HG02763 (cell line): ENCODE measurements at regions not wholly inside any gene's neighbourhood (a gene's known extent, or its start where the extent isn't known, plus 50 kb on each side); places are given as distances from the start of the nearest gene placed in this dataset.

Experiments
- ATAC-seq: cut with Tn5 transposase; IDR thresholded peaks from one replicate; pipeline ENCODE4 v1.9.1; 2021; ENCODE audit warnings: mild to moderate bottlenecking, moderate library complexity; ENCODE audit not compliant: unreplicated experiment

DNA sequence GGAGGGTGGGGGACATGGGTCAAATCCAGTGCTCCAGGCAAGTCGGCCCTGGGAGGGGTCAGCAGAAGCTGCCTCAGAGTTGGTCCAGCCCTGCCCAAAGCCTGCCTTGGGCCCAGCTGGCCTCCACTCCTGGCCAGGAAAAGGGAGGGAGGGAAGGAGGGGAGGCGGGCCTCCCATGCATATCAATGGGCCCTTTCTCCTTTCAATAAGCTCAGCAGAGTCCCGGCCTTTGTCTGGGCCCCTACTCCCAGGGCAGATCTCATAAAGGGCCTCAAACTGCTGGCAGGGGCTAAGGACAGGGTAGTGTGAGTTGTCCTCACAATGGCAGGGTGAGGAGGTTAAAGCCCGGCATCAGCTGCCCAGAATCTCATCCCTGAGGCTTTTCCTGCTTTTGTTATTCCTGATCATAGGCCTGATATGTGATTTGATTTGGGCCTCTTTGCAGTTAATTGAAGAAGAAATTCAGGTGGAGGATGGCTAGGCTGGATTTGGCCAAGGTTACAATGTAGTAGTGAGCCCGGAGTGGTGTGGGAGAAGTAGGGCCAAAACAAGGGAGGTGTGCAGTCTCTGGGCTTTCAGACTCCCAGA, 121.1 kb upstream of the ATP6AP2 start:
- ATAC-seq = no peak

DNA sequence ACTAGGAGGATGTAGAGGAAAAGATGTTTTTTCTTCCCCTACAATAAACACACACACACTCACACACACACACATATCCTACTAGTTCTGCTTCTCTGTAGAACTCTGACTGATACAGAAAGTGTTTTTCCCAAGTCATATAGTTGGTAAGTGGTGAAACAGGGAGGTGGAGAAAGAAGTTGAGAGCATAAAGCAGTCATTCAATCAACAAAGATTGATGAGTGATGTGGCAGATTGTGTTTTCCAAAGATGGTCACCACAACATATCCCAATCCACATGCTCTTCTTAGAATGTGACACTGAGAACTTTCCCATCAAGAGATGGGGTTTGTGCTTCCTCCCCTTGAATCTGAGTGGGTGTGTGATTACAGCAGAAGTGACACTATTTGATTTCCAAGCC, 123.4 kb upstream of the ATP6AP2 start:
- ATAC-seq = no peak

DNA sequence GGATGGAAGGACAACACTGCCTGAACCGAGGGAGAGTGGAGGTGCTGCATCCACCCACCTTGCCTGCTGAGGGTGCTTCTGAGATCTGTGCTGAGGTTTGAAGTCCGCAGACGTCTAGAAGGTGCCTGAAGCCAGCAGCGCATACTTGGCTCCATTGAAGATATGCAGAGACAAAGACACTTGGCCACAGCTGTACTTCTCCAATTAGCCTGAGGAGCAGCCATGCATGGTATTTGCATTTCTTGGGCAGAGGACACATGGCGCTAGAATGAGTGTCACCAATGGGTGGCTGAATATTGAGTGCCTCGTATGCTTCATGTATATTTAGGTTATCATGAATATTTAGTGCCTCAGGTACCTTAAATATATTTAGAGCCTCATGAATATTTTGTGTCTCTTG, 128.7 kb upstream of the ATP6AP2 start:
- ATAC-seq = no peak

DNA sequence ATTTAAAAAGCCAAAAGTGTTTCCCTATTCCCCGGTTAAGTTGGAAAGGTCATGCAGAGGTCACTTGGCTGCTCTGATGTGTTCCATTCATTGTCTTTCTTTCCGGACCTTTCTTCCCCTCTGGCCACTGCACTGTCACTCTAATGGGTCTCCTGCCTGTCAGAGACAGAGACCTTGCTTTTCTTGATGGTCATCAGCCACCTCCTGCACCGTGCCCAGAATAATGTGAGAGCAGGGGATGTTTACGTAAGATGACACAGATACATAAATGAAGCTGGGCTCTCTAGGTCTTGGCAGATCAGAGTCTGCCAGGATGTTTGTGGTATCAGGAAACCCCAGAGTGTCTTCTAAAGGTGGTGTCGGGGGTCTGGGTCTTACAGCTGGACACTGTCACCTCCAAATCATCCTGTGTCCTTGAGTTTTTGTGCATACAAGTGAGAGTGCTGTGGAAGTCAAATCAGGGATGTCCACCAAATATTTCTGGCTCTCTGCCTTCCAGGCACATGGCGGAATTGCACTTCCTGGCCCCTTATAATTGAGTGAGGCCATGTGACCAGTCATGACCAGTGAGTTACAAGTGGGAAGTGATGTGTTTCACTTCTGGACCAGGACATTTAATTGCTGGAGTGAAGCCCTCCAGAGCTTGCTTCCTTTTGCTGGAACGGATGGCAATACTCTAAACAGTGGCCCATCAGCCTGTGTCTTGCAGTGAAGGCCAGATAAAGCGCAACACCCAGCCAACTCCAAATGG, 130.6 kb upstream of the ATP6AP2 start:
- ATAC-seq = no peak

DNA sequence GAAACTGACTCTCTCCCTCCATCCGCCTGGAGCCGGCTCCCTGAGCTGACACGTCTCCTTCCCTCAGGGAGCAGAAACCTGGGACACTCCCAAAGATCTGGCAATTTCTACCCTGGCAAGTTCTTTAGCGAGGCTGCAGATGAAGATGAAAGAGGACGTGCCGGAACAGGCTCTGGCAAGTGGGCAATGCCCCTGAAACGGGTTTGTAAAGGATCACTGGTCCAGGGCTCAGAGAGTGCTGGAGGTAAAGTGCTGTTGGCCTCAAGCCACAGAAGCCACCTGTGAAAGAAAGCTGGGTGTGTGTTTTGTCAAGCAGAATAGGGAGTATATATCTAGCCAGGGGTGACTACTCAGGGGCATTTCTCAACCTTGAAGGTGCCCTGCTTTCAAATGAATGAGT, 131.4 kb upstream of the ATP6AP2 start:
- no peak for ATAC-seq

DNA sequence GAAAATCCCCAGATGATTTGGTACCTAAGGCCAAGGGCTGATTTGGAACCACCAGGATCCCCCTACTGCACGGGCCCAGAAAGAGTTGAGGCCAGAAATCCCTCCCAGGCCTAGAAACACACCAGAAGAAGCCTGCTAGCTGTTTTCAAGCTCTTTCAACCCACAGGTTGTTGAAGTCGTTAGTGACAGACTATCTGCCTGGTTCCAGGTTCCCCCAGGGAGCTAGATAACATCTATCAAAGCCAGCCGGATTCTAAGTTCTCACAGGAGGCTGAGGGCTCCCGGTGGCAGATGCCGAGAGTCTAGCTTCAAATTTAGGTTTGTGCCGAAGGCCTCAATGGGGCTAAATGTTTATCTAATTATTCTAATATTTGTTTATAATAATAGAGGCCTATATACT, 132.0 kb upstream of the ATP6AP2 start:
- ATAC-seq = no peak

DNA sequence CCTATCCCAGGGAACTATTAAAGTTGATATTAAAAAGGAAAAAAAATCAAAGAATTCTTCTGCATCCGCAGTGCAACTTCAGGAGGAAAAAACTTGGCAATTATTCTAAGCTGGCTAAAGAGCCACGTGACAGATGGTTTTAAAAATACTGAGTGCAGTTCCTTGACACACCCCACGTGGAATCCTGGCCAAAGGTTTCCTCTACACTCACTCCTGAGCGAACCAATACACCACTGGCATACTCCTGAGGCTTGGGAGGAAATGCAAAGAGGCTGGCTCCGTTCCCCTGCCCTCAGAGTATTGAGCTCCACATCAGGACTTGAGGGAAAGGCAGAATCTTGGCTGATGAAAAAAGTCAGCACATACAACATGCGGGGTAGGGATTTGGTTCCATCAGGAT, 133.8 kb upstream of the ATP6AP2 start:
- ATAC-seq = no peak

DNA sequence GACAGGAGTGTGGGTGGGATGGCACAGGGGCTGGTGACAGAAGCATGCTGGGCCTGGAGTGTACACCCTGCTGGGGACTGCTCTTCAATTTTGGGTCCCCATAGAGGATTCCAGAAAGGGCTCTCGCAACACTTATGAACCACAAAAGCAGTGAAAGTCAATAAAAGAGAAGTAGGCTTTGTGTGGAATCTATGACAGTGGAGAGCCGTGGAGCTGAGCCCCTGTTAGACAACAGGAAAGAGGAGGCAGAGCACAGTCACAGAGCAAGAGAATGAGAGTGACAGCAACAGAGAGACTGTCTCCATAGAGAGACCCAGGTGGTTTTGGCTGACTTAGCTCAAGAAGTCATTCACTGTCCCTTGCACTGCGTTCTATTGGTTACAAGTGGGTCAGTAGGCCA, 135.1 kb upstream of the ATP6AP2 start:
- no peak for ATAC-seq

DNA sequence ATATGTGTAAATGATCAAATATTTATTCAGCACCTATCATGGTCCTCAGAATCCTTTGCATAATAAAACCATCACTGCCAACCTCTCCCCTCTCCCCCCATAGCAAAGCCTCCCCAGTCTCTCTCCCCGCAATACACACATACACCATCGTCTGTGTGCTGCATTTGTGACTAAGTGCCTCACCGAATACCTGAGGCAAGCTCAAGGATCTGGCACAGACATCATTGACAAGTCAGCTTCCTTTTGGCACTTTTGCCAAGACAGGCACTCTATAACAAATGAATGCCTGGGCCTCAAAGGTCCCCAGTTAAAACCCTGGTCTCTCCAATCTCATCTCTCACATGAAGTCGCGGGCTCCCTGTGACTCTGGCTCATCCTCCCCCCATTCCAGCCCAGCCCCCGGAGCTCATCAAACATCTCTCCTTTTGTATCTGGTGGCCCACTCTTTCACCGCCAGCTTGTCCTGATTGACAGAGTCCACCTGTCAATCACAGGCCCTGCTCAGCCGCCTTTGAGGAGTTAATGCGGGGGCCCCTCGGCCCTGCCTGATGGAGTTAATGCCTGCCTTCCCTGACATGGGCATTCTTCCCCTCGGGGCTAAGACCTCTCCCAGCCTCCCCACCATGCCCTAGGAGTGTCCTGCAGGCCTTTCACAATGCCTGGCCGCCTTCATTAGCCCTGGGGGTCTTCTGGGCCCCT, 135.8 kb upstream of the ATP6AP2 start:
- no peak for ATAC-seq

DNA sequence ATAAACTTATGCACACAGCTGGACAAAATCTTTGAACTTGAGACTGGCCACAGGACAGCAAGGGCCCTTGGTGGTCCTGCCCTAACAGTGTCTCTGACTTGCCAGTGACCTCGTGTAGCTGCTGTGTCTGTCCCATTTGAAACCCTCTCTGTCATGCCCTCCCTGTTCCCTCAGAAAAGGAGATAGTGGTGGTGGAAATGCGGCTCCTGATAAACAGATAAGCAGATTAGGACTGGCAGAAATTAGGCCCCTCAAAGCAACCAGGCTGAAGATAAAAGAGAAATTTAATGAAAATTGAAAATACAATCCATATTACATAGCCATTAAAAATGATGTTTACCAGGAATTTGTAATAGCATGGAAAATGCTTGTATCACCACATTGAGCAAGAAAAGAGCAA, 136.6 kb upstream of the ATP6AP2 start:
- no peak for ATAC-seq

DNA sequence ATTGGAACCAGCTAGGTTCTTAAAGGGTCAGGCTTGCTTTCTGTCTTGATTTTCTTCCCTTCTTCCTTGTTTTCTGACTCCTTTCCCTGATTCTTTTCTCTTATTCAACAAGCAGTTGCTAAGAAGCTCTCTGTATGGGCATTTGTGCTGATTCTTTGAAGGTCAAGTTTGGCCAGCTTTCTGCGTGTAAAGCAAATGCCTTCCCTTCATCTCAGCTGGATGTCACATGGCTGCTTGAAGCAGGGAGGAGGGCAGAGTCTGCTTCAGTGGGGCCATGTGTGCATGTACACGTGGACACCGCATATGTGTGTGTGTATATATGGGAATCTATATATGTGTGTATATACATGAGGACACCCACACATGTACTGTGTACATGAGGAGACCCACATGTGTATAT, 139.9 kb upstream of the ATP6AP2 start:
- no peak for ATAC-seq

DNA sequence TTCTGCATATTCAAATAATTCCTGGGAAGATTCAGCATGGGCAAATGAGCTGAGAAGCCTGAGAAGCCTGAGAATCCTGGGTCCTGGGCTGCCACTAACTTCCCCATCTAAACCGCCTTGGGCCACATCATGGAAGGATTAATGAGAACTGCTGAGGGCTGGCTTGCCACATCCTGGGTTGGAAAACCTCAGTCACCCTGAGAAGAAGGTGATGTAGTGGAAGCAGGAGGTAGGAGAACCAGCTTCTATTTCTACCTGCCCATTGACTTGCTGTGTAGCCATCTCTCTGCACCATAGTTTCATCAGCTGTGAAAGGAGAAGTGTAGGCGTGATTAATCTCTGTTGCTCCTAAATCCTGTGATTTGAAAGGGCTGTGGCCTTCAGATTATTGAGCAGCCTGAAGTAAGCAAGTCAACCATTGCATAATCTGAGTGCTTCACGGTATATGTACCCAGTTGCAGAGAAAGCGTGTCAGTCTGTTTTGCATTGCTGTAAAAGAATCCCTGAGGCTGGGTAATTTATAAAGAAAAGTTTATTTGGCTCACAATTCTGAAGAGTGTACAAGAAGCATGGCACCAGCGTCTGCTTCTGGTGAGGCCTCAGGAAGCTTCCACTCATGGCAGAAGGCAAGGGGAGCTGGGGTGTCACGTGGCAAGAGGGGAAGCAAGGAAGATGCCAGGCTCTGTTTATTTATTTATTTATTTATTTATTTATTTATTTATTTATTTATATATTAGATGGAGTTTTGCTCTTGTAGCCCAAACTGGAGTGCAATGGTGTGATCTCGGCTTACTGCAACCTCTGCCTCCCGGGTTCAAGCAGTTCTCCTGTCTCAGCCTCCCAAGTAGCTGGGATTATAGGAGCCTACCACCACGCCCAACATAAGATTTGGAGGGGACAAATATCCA, 140.9 kb upstream of the ATP6AP2 start:
- no peak for ATAC-seq

DNA sequence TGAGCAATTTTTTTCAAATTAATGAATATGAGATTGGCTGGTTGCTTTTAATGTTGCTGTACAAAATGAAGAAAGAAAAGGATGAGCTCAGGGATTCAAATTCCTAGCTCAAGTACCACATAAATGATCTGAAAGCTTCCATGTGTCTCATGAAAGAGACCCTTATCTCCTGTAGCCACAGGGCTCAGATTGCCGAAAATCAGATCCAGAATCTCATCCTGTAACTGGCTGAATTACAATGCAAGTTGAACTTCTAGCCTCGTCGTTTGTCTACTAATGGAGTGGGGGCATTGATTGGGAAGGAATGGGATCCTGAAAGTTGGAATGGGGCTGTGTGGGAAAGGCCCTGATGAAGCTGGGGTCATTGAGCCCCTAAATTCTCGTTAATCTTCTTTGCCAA, 143.4 kb upstream of the ATP6AP2 start:
- no peak for ATAC-seq

DNA sequence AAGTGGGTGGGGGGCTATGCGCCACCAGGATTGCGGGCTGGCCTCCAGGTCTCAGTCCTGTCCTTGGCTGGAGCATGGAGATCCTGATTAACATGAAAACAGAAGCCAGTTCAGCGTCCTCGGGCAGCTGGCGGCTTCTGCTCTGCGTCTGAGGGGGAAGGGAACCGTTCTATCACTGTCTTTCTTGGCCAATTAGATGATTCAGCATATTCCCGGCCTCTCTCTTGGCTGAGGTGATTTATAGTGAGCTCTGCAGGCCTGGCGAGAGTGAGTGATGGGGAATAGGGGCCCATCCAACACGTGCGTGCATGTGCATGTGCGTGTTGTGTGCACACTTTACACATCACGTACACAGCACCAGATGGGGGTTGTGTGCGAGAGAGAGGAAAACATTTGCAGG, 145.8 kb upstream of the ATP6AP2 start:
- ATAC-seq = no peak

DNA sequence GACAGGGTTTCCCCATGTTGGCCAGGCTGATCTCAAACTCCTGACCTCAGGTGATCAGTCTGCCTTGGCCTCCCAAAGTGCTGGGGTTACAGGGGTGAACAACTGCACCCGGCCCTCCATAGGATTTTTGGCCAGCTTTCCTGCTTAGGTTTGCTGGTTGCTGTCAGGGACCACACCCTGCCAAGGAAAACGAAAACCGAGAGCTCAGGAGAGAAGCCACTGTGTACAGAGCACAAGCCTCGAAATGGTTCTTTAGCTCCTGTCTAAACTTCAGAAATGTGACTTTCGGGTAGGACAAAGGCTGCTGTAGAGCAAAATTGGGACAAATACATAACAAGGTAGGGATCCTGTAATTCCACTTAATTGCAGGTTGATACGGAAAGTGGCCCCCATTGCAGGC, 146.3 kb upstream of the ATP6AP2 start:
- no peak for ATAC-seq

DNA sequence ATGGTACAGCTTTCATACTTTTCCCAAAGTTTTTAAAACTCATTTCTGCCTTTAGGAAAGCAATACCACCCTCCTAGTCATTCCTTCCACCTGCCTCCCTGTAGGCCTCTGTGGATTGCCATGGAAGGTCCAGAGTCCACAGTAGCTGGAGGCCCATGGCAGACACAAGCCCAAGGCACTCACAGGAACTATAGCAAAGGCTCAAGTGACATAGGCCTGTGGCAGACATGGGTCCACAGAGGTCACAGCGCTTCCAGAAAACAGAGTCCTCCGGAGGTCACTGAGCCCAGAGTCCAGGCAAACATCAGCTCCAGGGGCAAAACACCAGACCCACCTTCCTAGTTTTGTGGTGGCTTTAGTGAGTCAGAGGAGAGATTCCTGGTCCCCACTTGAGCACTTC, 147.6 kb upstream of the ATP6AP2 start:
- ATAC-seq = no peak

DNA sequence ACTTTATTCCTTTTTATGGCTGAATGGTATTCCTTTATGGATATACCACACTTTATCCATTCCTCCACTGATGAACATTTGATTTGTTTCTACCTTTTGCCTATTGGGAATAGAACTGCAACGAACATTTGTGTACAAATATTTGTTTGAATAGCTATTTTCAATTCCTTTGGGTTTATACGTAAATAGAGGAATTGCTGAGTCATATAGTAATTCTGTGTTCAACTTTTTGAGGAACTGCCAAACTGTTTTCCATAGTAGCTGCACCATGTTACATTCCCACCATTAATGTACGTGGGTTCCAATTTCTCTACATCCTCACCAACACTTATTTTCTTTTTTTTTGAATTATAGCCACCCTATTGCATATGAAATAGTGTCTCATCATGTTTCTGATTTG, 156.5 kb upstream of the ATP6AP2 start:
- no peak for ATAC-seq

DNA sequence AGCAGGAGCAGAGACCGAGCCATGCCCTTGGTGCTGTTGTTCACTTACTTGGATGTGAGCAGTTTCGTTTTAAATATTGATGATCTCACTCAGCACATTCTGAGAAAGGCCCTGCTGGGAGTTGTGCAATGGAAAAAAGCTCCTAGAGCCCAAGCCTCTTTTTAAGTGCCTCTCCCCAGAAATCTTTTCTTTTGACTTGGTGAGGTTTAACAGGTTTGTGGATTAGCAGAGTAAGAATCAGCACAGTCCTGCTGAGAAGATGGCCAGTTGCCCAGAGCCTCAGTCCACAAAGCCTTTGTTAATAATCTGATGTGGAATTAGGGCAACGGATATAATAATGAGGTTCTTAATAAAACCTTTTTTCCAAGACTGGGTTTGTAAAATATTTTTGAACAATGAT, 157.5 kb upstream of the ATP6AP2 start:
- no peak for ATAC-seq

DNA sequence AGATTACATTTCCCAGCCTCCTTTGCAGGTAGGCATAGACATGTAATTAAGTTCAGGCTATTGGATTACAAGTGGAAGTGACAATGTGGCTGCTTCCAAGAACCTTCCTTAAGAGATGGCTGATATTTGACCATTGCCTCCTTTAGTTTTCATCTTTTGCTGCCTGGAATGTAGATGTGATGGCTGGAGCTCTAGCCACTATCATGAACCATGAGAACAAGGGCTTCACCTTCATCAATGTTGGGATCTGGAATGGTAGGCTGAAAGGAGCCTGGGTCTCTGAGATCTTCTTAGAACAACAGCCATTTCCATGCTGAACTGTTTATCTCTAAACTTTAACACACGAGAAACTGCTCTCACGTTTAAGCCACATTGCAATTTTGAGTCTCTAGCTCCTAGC, 158.7 kb upstream of the ATP6AP2 start:
- no peak for ATAC-seq

DNA sequence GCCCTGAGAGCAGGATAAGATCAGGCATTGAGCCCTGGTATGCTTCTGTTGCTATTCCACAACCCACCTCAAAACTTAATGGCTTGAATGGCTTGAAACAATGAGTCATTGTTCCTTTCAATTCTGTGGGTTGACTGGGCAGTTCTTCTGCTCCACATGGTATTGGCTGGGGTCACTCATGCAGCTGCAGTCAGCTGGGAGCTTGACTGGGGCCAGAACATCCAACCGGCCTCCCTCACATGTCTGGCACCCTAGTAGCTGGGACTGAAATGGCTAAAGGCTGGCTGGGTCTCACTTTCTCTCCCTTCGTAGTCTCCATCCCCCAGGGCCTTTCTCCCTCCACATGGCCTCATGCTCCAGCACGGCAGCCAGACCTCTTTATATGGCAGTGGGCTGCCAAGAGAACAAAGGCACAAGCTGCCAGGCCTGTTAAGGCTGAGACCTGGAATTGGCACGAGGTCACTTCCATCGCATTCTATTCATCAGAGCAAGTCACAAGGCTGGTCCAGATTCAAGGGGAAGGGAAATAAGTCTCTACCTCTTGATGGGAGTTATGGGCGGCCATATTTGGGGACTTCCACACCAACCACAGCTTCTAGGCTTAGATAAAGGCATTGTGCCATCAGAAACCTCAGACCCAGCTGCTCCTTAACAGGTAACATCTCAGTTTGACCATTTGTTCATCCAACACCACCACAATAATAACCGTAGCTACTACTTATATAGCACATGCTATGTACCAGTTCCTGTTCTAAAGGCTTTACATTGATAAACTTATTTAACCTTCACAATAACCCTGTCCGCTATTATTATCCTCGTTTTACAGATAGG, 159.7 kb upstream of the ATP6AP2 start:
- ATAC-seq = no peak

DNA sequence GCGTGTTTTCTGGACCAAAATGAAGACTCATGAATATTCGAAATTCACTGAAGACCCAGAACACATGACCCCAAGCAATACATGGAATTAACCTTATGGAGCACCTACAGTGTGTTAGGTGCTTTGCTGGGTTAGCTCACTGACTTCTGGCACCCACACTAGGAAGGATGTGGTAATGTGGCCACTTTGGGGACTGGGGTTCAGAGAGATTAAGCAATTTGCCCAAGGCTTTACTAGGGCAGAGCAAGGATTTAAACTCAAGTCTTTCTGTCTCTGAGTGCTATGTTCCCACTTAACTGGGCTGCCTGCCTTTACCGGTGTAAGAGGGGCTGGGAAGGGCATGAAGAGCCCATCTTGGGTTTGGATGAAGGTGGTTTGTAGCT, 162.0 kb upstream of the ATP6AP2 start:
- no peak for ATAC-seq
